RWPE2 (cell line): ENCODE measurements at regions not wholly inside any gene's neighbourhood (a gene's known extent, or its start where the extent isn't known, plus 50 kb on each side); places are given as distances from the start of the nearest gene placed in this dataset.
A peak's percentile ranks its signal among the peaks of the same experiment; 100 is the strongest.

Experiments
- ATAC-seq: fragments of 200-7000 bp; cut with Tn5 transposase; 3 replicates; pipeline ENCODE4 v1.9.1; 2021; ENCODE audit warnings: low read depth
- DNase-seq: peaks from one replicate; pipeline ENCODE4 v3.0.0-alpha.2; 2020; ENCODE audit warnings: low spot score
- H3K27ac ChIP-seq: fragments of 450-650 bp; 2 replicates; pipeline ENCODE4 v1.5.1; 2017; ENCODE audit warnings: mild to moderate bottlenecking; ENCODE audit not compliant: poor library complexity, severe bottlenecking
- H3K27me3 ChIP-seq: fragments of 250-450 bp; sonication (Bioruptor Pico); 2 replicates; pipeline ENCODE4 v1.5.1; 2021; ENCODE audit warnings: mild to moderate bottlenecking, moderate library complexity; ENCODE audit not compliant: insufficient read depth, poor library complexity, severe bottlenecking
- H3K36me3 ChIP-seq: fragments of 250-450 bp; sonication (Bioruptor Pico); 2 replicates; pipeline ENCODE4 v1.5.1; 2020; ENCODE audit warnings: low read depth, mild to moderate bottlenecking, moderate library complexity
- H3K4me1 ChIP-seq: fragments of 250-450 bp; sonication (Bioruptor Pico); 2 replicates; pipeline ENCODE4 v1.5.1; 2021; ENCODE audit warnings: mild to moderate bottlenecking, moderate library complexity; ENCODE audit not compliant: insufficient read depth, poor library complexity, severe bottlenecking
- H3K4me3 ChIP-seq: fragments of 250-450 bp; sonication (Bioruptor Pico); 2 replicates; pipeline ENCODE4 v1.5.1; 2021; ENCODE audit warnings: mild to moderate bottlenecking, moderate library complexity; ENCODE audit not compliant: severe bottlenecking
- H3K9me3 ChIP-seq: fragments of 250-450 bp; sonication (Bioruptor Pico); 2 replicates; pipeline ENCODE4 v1.5.1; 2021; ENCODE audit warnings: mild to moderate bottlenecking, moderate library complexity; ENCODE audit not compliant: severe bottlenecking
- TF ChIP-seq, protein P1 (sequence below): fragments of 450-650 bp; IDR thresholded peaks from one replicate; pipeline ENCODE4 v1.5.1; 2017; ENCODE audit warnings: mild to moderate bottlenecking, moderate library complexity; ENCODE audit not compliant: poor library complexity, severe bottlenecking

DNA sequence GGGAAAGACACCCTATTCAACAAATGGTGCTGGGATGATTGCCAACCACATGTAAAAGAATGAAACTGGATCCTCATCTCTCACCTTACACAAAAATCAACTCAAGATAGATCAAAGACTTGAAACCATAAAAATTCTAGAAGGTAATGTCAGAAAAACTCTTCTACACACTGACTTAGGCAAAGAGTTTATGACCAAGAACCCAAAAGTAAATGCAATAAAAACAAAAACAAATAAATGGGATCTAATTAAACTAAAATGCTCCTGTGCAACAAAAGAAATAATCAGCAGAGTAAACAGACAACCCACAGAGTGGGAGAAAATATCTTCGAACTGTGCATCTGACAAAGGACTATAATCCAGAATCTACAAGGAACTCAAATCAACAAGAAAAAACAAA lies 504.2 kb upstream of the MBL2 start:
- Histone ChIP-seq H3K36me3 (no peaks in the 10 kb centered on the region), H3K27me3 (no peaks in the 10 kb centered on the region), H3K4me1 (no peaks in the 10 kb centered on the region), H3K9me3 (no peaks in the 10 kb centered on the region), H3K4me3 (no peak overlapping the region), H3K27ac (no peak overlapping the region)
- TF ChIP-seq, protein P1, sequence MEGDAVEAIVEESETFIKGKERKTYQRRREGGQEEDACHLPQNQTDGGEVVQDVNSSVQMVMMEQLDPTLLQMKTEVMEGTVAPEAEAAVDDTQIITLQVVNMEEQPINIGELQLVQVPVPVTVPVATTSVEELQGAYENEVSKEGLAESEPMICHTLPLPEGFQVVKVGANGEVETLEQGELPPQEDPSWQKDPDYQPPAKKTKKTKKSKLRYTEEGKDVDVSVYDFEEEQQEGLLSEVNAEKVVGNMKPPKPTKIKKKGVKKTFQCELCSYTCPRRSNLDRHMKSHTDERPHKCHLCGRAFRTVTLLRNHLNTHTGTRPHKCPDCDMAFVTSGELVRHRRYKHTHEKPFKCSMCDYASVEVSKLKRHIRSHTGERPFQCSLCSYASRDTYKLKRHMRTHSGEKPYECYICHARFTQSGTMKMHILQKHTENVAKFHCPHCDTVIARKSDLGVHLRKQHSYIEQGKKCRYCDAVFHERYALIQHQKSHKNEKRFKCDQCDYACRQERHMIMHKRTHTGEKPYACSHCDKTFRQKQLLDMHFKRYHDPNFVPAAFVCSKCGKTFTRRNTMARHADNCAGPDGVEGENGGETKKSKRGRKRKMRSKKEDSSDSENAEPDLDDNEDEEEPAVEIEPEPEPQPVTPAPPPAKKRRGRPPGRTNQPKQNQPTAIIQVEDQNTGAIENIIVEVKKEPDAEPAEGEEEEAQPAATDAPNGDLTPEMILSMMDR = no peak
- DNase-seq (no peak), ATAC-seq (no peak)

DNA sequence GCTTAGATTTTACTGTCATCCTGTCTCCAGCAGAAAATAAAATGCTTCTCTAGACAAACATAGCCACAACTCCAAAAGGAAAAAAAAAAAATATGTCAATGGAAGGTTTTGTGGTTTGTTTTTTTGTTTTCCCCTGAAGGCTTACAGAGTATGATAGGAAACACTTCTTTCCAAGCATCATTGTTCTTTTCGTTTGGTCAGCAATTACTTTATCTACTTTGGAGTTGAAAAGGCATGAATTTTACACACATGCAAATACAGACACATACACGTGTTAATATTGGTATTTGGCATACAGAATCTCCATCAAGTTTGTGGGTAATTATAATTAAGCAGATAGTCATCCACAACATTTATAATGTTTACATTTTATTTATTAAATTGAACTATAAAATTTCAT lies 496.9 kb upstream of the MBL2 start:
- DNase-seq (no peak), ATAC-seq (no peak)
- Histone ChIP-seq H3K36me3 (no peaks in the 10 kb centered on the region), H3K27ac (no peak overlapping the region), H3K27me3 (no peaks in the 10 kb centered on the region), H3K9me3 (no peaks in the 10 kb centered on the region), H3K4me3 (no peak overlapping the region), H3K4me1 (no peaks in the 10 kb centered on the region)
- TF ChIP-seq, protein P1 = no peak

DNA sequence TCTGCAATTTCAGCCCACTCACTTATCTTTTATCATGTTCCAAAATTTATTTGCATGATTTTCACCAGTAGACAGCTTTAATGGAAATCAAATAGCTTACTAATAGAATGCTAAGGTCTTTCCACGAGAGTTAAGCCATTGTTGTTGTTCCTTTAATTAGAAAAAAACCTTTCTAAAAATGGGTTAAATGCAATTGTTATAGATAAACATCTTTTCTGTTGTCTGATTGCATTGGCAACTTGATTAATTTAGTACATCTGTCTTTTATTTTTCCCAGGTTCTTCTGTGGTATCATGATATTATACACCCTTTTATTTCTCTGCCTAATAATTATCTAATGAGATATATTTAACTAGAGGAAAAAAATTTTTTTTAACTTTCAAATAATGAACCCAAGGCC lies 487.6 kb upstream of the MBL2 start:
- no peaks in the 10 kb centered on the region for H3K27me3 ChIP-seq
- DNase-seq = no peak
- TF ChIP-seq, protein P1 = no peak

DNA sequence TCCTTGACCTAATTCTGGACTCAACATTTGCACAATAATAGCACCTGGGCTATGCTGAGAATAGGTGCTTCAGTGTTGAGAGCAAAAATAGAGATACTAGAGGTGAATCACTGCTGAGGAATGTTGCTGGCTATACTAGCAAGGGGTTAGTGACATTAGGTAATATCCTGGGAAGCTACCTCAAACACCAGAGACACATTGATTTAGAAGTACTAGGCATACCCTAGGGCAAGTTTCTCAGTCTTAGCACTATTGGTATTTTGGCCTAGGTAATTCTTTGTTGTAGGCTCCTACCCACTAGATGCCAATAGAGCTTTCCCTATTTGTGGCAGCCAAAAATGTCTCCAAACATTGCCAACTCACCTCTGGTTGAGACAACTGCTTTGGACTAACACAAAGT lies 484.0 kb upstream of the MBL2 start:
- Histone ChIP-seq H3K27ac (peak overlapping the region; percentile 66), H3K4me3 (no peak overlapping the region), H3K27me3 (no peaks in the 10 kb centered on the region), H3K36me3 (no peaks in the 10 kb centered on the region), H3K4me1 (peaks cover 18% of the 10 kb centered on the region), H3K9me3 (no peaks in the 10 kb centered on the region)
- TF ChIP-seq, protein P1 = no peak
- ATAC-seq (peak; percentile 94), DNase-seq (no peak)

More for the DNA sequence above, 487.6 kb upstream of the MBL2 start:
- H3K4me3 ChIP-seq = no peak overlapping the region
- H3K9me3 ChIP-seq = no peaks in the 10 kb centered on the region
- no peaks in the 10 kb centered on the region for H3K36me3 ChIP-seq
- no peak overlapping the region for H3K27ac ChIP-seq
- no peak for ATAC-seq
- H3K4me1 ChIP-seq = peaks cover 18% of the 10 kb centered on the region

DNA sequence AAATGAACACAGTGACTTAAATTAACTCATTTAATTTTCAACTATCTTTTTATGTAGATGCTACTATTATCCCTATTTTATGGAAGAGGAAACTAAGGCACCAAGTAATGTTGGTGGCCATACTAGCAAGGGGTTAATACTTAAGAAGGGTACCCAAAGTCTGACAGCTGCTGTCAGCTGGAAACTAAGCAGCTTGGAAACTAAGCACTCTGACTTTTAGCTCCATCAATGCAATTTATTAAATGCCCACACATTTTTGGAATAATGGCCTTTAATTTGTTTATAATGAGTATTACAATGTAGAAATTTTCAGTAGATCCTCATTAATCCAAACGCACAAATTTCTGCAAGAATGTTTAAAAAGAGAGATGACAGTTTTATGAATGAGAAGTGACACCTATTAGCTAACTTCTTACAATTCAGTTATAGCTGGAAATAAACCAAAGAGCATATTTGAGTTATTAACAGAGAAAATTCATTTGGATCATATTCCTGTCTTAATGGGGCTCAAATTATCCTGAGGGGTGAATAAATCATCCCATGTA lies 483.1 kb upstream of the MBL2 start:
- no peaks in the 10 kb centered on the region for H3K27me3 ChIP-seq
- ATAC-seq (no peak), DNase-seq (no peak)
- no peak overlapping the region for H3K4me3 ChIP-seq
- peaks cover 18% of the 10 kb centered on the region for H3K4me1 ChIP-seq
- no peaks in the 10 kb centered on the region for H3K36me3 ChIP-seq
- no peaks in the 10 kb centered on the region for H3K9me3 ChIP-seq
- peak overlapping the region; percentile 66 for H3K27ac ChIP-seq
- TF ChIP-seq, protein P1 = no peak
